PC-3 (cell line): ENCODE measurements at regions not wholly inside any gene's neighbourhood (a gene's known extent, or its start where the extent isn't known, plus 50 kb on each side); places are given as distances from the start of the nearest gene placed in this dataset.

Experiments used
- ATAC-seq: fragments of 200-7000 bp; cut with Tn5 transposase; 2 replicates; pipeline ENCODE4 v1.9.1; 2020; ENCODE audit warnings: mild to moderate bottlenecking, moderate library complexity
- BruUV-seq: library from RNA; stranded (reverse); fragments of 400-500 nt; replicated peaks from 2 replicates; lab custom pipeline; 2021; lab: Mats Ljungman, UMichigan
- CTCF ChIA-PET: fragments of 300-600 bp; sonication (Branson Sonifier 250); formaldehyde crosslinking; loops from one replicate; lab custom pipeline; 2022; ENCODE audit warnings: antibody characterized with exemption; lab: Charles Lee
- POLR2A ChIA-PET: fragments of 300-600 bp; sonication (Branson Sonifier 250); formaldehyde crosslinking; loops from one replicate; lab custom pipeline; 2022; ENCODE audit warnings: antibody characterized with exemption; ENCODE audit not compliant: unreplicated experiment; lab: Charles Lee
- DNase-seq: peaks from one replicate; pipeline ENCODE4 v3.0.0-alpha.2; 2015
- H2AFZ ChIP-seq: fragments of 300-600 bp; sonication (generic); 2 replicates; pipeline ENCODE4 v1.6.0; 2016; ENCODE audit warnings: antibody characterized with exemption, low read length
- H3F3A ChIP-seq: fragments of 300-600 bp; sonication (generic); one replicate; pipeline ENCODE4 v1.6.0; 2017; ENCODE audit warnings: antibody characterized with exemption, low read length, control low read depth, mild to moderate bottlenecking; ENCODE audit not compliant: unreplicated experiment
- H3K27ac ChIP-seq: fragments of 300-600 bp; sonication (generic); 2 replicates; pipeline ENCODE4 v1.5.1; 2016; ENCODE audit warnings: mild to moderate bottlenecking, low read length
- H3K27me3 ChIP-seq: fragments of 300-600 bp; sonication (generic); 2 replicates; pipeline ENCODE4 v1.6.1; 2016; ENCODE audit warnings: low read length, mixed read lengths
- H3K36me3 ChIP-seq: fragments of 300-600 bp; sonication (generic); 2 replicates; pipeline ENCODE4 v1.6.1; 2016; ENCODE audit warnings: low read depth, mixed run types, low read length, mixed read lengths
- H3K4me1 ChIP-seq: fragments of 300-600 bp; sonication (generic); 2 replicates; pipeline ENCODE4 v1.5.1; 2016; ENCODE audit warnings: low read length; ENCODE audit not compliant: insufficient read depth
- H3K4me2 ChIP-seq: fragments of 300-600 bp; sonication (generic); 2 replicates; pipeline ENCODE4 v1.6.0; 2016; ENCODE audit warnings: low read length
- H3K4me3 ChIP-seq: fragments of 300-600 bp; sonication (generic); 2 replicates; pipeline ENCODE4 v1.5.1; 2016; ENCODE audit warnings: mild to moderate bottlenecking, low read length, mixed read lengths
- H3K79me2 ChIP-seq: fragments of 300-600 bp; sonication (generic); 2 replicates; pipeline ENCODE4 v1.6.1; 2017; ENCODE audit warnings: low read length, mixed read lengths
- H3K9ac ChIP-seq: fragments of 300-600 bp; sonication (generic); 2 replicates; pipeline ENCODE4 v1.6.0; 2016; ENCODE audit warnings: mild to moderate bottlenecking, low read length
- H3K9me2 ChIP-seq: fragments of 300-600 bp; sonication (generic); replicated peaks from 2 replicates; pipeline ENCODE4 v1.6.1; 2016; ENCODE audit warnings: mixed run types, low read length, mixed read lengths
- H3K9me3 ChIP-seq: fragments of 300-600 bp; sonication (generic); 2 replicates; pipeline ENCODE4 v1.6.1; 2016; ENCODE audit warnings: low read length, mixed read lengths
- H4K20me1 ChIP-seq: fragments of 300-600 bp; sonication (generic); 2 replicates; pipeline ENCODE4 v1.6.1; 2016; ENCODE audit warnings: low read length, mixed read lengths
- CTCF ChIP-seq: fragments of 300-600 bp; sonication (generic); conservative IDR thresholded peaks from 2 replicates; pipeline ENCODE4 v1.5.1; 2017; ENCODE audit warnings: antibody characterized with exemption, low read depth, mild to moderate bottlenecking, low read length
- EZH2 ChIP-seq: fragments of 300-600 bp; sonication (generic); IDR thresholded peaks from one replicate; pipeline ENCODE4 v1.6.1; 2017; ENCODE audit warnings: antibody characterized with exemption, mild to moderate bottlenecking, low read length; ENCODE audit not compliant: unreplicated experiment
- EZH2phosphoT487 ChIP-seq: fragments of 300-600 bp; sonication (generic); IDR thresholded peaks from 2 replicates; pipeline ENCODE4 v1.6.1; 2018; ENCODE audit warnings: mild to moderate bottlenecking, antibody characterized with exemption, low read length, borderline replicate concordance
- intact Hi-C: fragments of 100-400 bp; cut with micrococcal nuclease; formaldehyde crosslinking; loops from 2 replicates; pipeline ENCODE4 v1.9.0; 2023

- DNase-seq (peak; percentile 41), ATAC-seq (no peak)
- Histone ChIP-seq H2AFZ (no peak overlapping the region), H3K9me3 (no peaks in the 10 kb centered on the region), H3K79me2 (no peaks in the 10 kb centered on the region), H3K4me1 (no peaks in the 10 kb centered on the region), H3K27me3 (peaks cover 50% of the 10 kb centered on the region), H3K9ac (no peak overlapping the region), H3K36me3 (no peaks in the 10 kb centered on the region), H3K9me2 (no peaks in the 10 kb centered on the region; the same call in 1 of the 2 replicates), H4K20me1 (no peaks in the 10 kb centered on the region), H3K4me3 (no peak overlapping the region), H3K27ac (no peak overlapping the region), H3F3A (no peaks in the 10 kb centered on the region), H3K4me2 (no peak overlapping the region)
- CTCF ChIA-PET: no interaction called here
- no TSS peak for BruUV-seq
- POLR2A ChIA-PET: no interaction called here
- intact Hi-C loops: no loop called here
- TF ChIP-seq EZH2phosphoT487 (no peak), CTCF (no peak), EZH2 (no peak)
Observed at GRCh38 chr14:58878439-58879139, 240.8 kb downstream of the DACT1 start.

DNA sequence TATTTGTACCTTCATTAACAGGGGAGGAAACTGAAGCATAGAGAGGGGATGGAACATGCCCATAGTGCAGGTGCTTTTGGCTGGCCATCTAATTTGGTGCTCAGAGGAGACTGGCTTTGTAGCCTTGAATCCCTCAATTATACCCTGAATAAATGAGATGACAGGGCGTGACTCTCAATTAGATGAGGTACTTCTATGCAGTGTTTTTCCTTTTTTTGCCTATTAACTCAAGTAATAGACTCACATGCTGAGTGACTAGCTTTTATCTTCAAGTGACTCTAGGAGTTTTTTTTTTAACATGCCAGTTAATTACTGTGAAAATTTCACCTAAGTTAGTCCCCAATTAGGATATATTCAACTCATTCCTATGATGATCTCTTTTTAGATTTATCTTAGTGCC, 243.7 kb downstream of the DACT1 start:
- ATAC-seq (no peak), DNase-seq (no peak)
- ChIA-PET POLR2A (no interaction called here), CTCF (no interaction called here)
- H3K9ac ChIP-seq: no peak overlapping the region
- H4K20me1 ChIP-seq: no peaks in the 10 kb centered on the region
- intact Hi-C loops: no loop called here
- no peak overlapping the region for H2AFZ ChIP-seq
- H3F3A ChIP-seq: no peaks in the 10 kb centered on the region
- no peaks in the 10 kb centered on the region for H3K4me1 ChIP-seq
- H3K4me3 ChIP-seq: no peak overlapping the region
- TF ChIP-seq EZH2phosphoT487 (no peak), EZH2 (no peak), CTCF (no peak)
- no peak overlapping the region for H3K4me2 ChIP-seq
- peaks cover 37% of the 10 kb centered on the region for H3K27me3 ChIP-seq
- no peaks in the 10 kb centered on the region for H3K36me3 ChIP-seq
- H3K79me2 ChIP-seq: no peaks in the 10 kb centered on the region
- H3K27ac ChIP-seq: no peak overlapping the region
- peaks cover 4% of the 10 kb centered on the region; the same call in 1 of the 2 replicates for H3K9me2 ChIP-seq
- no TSS peak for BruUV-seq
- no peaks in the 10 kb centered on the region for H3K9me3 ChIP-seq

GRCh38 chr14:58882577-58883018, 244.8 kb downstream of the DACT1 start:
- Histone ChIP-seq H3K9me3 (no peaks in the 10 kb centered on the region), H3K27ac (no peak overlapping the region), H3K36me3 (no peaks in the 10 kb centered on the region), H3K4me2 (no peak overlapping the region), H4K20me1 (no peaks in the 10 kb centered on the region), H3F3A (no peaks in the 10 kb centered on the region), H3K4me3 (no peak overlapping the region), H3K79me2 (no peaks in the 10 kb centered on the region), H3K27me3 (peaks cover 25% of the 10 kb centered on the region; the same call in 1 of the 2 replicates), H3K9ac (no peak overlapping the region), H3K4me1 (no peaks in the 10 kb centered on the region), H2AFZ (no peak overlapping the region), H3K9me2 (peaks cover 4% of the 10 kb centered on the region; the same call in 1 of the 2 replicates)
- ChIA-PET CTCF (no interaction called here), POLR2A (no interaction called here)
- intact Hi-C loops: no loop called here
- no peak for ATAC-seq
- TF ChIP-seq CTCF: no peak
- no peak for TF ChIP-seq EZH2phosphoT487
- TF ChIP-seq EZH2: no peak
- BruUV-seq: no TSS peak
- no peak for DNase-seq
